ENCODE measurements at regions not wholly inside any gene's neighbourhood (a gene's known extent, or its start where the extent isn't known, plus 50 kb on each side); places are given as distances from the start of the nearest gene placed in this dataset.

GRCh38 chr6:56771189-56771588, 128.5 kb upstream of the DST start:
- DNase-seq (ENCODE audit: low read depth in 2 of 3, low spot score in 2 of 3), result no peak

- no peak for DNase-seq (ENCODE audit: low read depth in 2 of 3, low spot score in 2 of 3)
Measured at GRCh38 chr6:56770011-56770520, 127.4 kb upstream of the DST start.

- DNase-seq (ENCODE audit: low read depth in 2 of 3, low spot score in 2 of 3), result no peak
Measured at GRCh38 chr6:56767892-56768531, 125.3 kb upstream of the DST start.

- no peak for DNase-seq (ENCODE audit: low read depth in 2 of 3, low spot score in 2 of 3)
Measured at GRCh38 chr6:56767435-56767834, 124.7 kb upstream of the DST start.

GRCh38 chr6:56766806-56767178, 124.1 kb upstream of the DST start:
- DNase-seq (ENCODE audit: low read depth in 2 of 3, low spot score in 2 of 3), result no peak

- DNase-seq (ENCODE audit: low read depth in 2 of 3, low spot score in 2 of 3), result no peak
Measured at GRCh38 chr6:56766139-56766805, 123.6 kb upstream of the DST start.

GRCh38 chr6:56765494-56765893, 122.8 kb upstream of the DST start:
- no peak for DNase-seq (ENCODE audit: low read depth in 2 of 3, low spot score in 2 of 3)

GRCh38 chr6:56764081-56764566, 121.4 kb upstream of the DST start:
- no peak for DNase-seq (ENCODE audit: low read depth in 2 of 3, low spot score in 2 of 3)

- DNase-seq (ENCODE audit: low read depth in 2 of 3, low spot score in 2 of 3), result no peak
Measured at GRCh38 chr6:56761651-56762050, 119.0 kb upstream of the DST start.

GRCh38 chr6:56760842-56761241, 118.2 kb upstream of the DST start:
- no peak for DNase-seq (ENCODE audit: low read depth in 2 of 3, low spot score in 2 of 3)

GRCh38 chr6:56759521-56759920, 116.8 kb upstream of the DST start:
- DNase-seq (ENCODE audit: low read depth in 2 of 3, low spot score in 2 of 3), result no peak

- no peak for DNase-seq (ENCODE audit: low read depth in 2 of 3, low spot score in 2 of 3)
Measured at GRCh38 chr6:56758553-56758952, 115.9 kb upstream of the DST start.

- no peak for DNase-seq (ENCODE audit: low read depth in 2 of 3, low spot score in 2 of 3)
Measured at GRCh38 chr6:56758120-56758519, 115.4 kb upstream of the DST start.

GRCh38 chr6:56757588-56757984, 114.9 kb upstream of the DST start:
- DNase-seq (ENCODE audit: low read depth in 2 of 3, low spot score in 2 of 3), result no peak

GRCh38 chr6:56756791-56757587, 114.3 kb upstream of the DST start:
- no peak for DNase-seq (ENCODE audit: low read depth in 2 of 3, low spot score in 2 of 3)

- DNase-seq (ENCODE audit: low read depth in 2 of 3, low spot score in 2 of 3), result no peak
Measured at GRCh38 chr6:56756219-56756789, 113.6 kb upstream of the DST start.

GRCh38 chr6:56755040-56755439, 112.4 kb upstream of the DST start:
- DNase-seq (ENCODE audit: low read depth in 2 of 3, low spot score in 2 of 3), result no peak

GRCh38 chr6:56753811-56754210, 111.1 kb upstream of the DST start:
- DNase-seq (ENCODE audit: low read depth in 2 of 3, low spot score in 2 of 3), result no peak

GRCh38 chr6:56752534-56752933, 109.8 kb upstream of the DST start:
- no peak for DNase-seq (ENCODE audit: low read depth in 2 of 3, low spot score in 2 of 3)

- DNase-seq (ENCODE audit: low read depth in 2 of 3, low spot score in 2 of 3), result no peak
Measured at GRCh38 chr6:56752009-56752408, 109.3 kb upstream of the DST start.

GRCh38 chr6:56751604-56752003, 108.9 kb upstream of the DST start:
- DNase-seq (ENCODE audit: low read depth in 2 of 3, low spot score in 2 of 3), result no peak

- DNase-seq (ENCODE audit: low read depth in 2 of 3, low spot score in 2 of 3), result no peak
Measured at GRCh38 chr6:56750686-56751085, 108.0 kb upstream of the DST start.
